ENCODE measurements at regions not wholly inside any gene's neighbourhood (a gene's known extent, or its start where the extent isn't known, plus 50 kb on each side); places are given as distances from the start of the nearest gene placed in this dataset.

GRCh38 chr6:9942131-9942530 lies 472.7 kb downstream of the TFAP2A start:
- TF ChIP-seq GATA2 (IDR thresholded peaks at IDR 0.05; ENCODE audit: low read depth, low read length) = no peak
- no peak for TF ChIP-seq GATA3 (IDR thresholded peaks at IDR 0.05; ENCODE audit: low read depth, low read length)

Data from SH-SY5Y (cell line).